Psoas muscle (tissue), 7 donors: ENCODE measurements at regions not wholly inside any gene's neighbourhood (a gene's known extent, or its start where the extent isn't known, plus 50 kb on each side); places are given as distances from the start of the nearest gene placed in this dataset.

Source experiments
- ATAC-seq, 4 donors: fragments of 200-7000 bp; cut with Tn5 transposase; one replicate each; pipeline ENCODE4 v1.9.1; 2020; ENCODE audit warnings: moderate library complexity in 3 of 4, mild to moderate bottlenecking in 2 of 4
- DNase-seq, 2 donors: peaks; one replicate each; pipeline ENCODE4 v3.0.0-alpha.2; 2020
- H3K27ac ChIP-seq: fragments of 200-600 bp; one replicate; pipeline ENCODE4 v1.8.0; 2022
- H3K27me3 ChIP-seq, 3 donors: fragments of 200-600 bp in 1 of 3; one replicate each; pipeline versions ENCODE4 v1.6.1 to v1.8.0; 2013 to 2022; ENCODE audit warnings: low read length in 2 of 3, mild to moderate bottlenecking in 2 of 3, moderate library complexity in 1 of 3; ENCODE audit not compliant: insufficient read depth in 3 of 3
- H3K36me3 ChIP-seq, 2 donors: fragments of 200-600 bp in 1 of 2; one replicate each; pipeline versions ENCODE4 v1.6.1 to v1.8.0; 2013 to 2022; ENCODE audit warnings: low read depth in 1 of 2, mild to moderate bottlenecking in 1 of 2, moderate library complexity in 1 of 2; ENCODE audit not compliant: insufficient read depth in 1 of 2
- H3K4me1 ChIP-seq: fragments of 200-600 bp; one replicate; pipeline ENCODE4 v1.8.0; 2022
- H3K4me3 ChIP-seq: fragments of 200-600 bp; one replicate; pipeline ENCODE4 v1.8.0; 2022; ENCODE audit warnings: mild to moderate bottlenecking
- H3K9me3 ChIP-seq: fragments of 200-600 bp; one replicate; pipeline ENCODE4 v1.8.0; 2022
- WGBS, 3 donors: extraction: QIAGEN DNeasy Blood & Tissue Kit; methylation state at CpG; one replicate each; pipeline versions ENCODE4 v1.1.6 to v1.1.7; 2013; 5-methylcytosine and 5-hydroxymethylcytosine counted together
- intact Hi-C, 2 donors: fragments of 100-400 bp; cut with DNase I; formaldehyde crosslinking; loops; one replicate each; pipeline versions ENCODE4 v1.11.0 to v1.14.2; 2022
- TF ChIP-seq, protein P1 (sequence below): fragments of 200-600 bp; IDR thresholded peaks from one replicate; pipeline ENCODE4 v1.8.0; 2022; ENCODE audit warnings: antibody characterized with exemption
- donor health status: healthy with polysubstance abuse.
- donor health status: DM: no; HTN: no; CAD: no; lungs with moderate emphysema.
- donor health status: Bipolar disorder and iron deficiency.
- donor health status: healthy.
- donor health status: DM: yes; HTN: yes; CAD: no.
- donor health status: DM: no; HTN: no; CAD: no.
- donor health status: DM: yes; HTN: yes; CAD: no.

DNA sequence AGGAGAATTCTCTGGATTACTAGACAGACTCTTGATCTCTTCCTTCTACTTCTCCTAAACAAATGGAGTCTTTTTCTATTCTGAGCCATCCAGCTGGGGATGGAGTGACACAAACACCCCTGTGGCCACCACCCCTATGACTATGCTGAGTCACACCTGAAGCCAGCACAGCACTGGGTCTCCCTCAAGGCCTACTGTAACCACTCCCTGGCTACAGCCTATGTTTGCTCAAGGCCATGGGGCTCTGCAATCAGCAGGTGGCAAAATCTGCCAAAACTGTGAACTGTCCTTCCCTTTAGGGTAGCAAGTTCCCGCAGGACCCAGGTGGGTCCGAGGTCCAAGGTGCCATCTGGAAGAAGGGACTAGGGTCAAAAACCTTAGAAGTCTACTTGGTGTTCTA, 132.3 kb downstream of the TINAG start:
- H3K27ac ChIP-seq, result no peak overlapping the region
- TF ChIP-seq, protein P1, sequence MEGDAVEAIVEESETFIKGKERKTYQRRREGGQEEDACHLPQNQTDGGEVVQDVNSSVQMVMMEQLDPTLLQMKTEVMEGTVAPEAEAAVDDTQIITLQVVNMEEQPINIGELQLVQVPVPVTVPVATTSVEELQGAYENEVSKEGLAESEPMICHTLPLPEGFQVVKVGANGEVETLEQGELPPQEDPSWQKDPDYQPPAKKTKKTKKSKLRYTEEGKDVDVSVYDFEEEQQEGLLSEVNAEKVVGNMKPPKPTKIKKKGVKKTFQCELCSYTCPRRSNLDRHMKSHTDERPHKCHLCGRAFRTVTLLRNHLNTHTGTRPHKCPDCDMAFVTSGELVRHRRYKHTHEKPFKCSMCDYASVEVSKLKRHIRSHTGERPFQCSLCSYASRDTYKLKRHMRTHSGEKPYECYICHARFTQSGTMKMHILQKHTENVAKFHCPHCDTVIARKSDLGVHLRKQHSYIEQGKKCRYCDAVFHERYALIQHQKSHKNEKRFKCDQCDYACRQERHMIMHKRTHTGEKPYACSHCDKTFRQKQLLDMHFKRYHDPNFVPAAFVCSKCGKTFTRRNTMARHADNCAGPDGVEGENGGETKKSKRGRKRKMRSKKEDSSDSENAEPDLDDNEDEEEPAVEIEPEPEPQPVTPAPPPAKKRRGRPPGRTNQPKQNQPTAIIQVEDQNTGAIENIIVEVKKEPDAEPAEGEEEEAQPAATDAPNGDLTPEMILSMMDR, result no peak
- H3K9me3 ChIP-seq, result no peaks in the 10 kb centered on the region
- DNase-seq (no peak), ATAC-seq (no peak)
- 96 to 100% (median 98%) methylated on average over 2 of the region's 2 CpGs for WGBS, 3 donors
- H3K36me3 ChIP-seq, result no peaks in the 10 kb centered on the region
- H3K27me3 ChIP-seq, result no peaks in the 10 kb centered on the region
- intact Hi-C loops, result no loop called here
- no peaks in the 10 kb centered on the region for H3K4me1 ChIP-seq
- H3K4me3 ChIP-seq, result no peak overlapping the region

DNA sequence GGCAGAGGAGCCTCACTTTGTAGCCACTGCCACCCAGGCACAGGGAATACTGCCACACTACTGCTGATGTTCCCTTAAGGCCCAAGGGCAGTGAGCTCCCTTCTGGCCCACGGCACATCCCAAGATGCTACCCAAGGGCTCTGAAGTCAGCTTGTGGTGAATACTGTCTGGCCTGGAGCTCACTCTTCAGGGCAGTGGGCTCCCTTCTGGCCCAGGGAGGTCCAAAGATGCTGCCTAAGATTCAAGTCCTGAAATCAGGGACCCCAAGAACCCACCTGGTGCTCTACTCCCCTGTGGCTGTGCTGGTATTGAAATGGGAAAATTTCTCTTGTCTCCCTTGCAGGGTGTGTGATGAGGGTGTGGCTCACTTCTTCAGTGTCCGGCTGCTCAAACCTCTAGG, 132.8 kb downstream of the TINAG start:
- Histone ChIP-seq H3K36me3 (no peaks in the 10 kb centered on the region), H3K4me3 (no peak overlapping the region), H3K27me3 (no peaks in the 10 kb centered on the region), H3K27ac (no peak overlapping the region), H3K4me1 (no peaks in the 10 kb centered on the region), H3K9me3 (no peaks in the 10 kb centered on the region)
- 80 to 100% (median 89%) methylated on average over 2 of the region's 2 CpGs for WGBS, 3 donors
- no peak for ATAC-seq
- intact Hi-C loops, result no loop called here
- TF ChIP-seq, protein P1, result no peak
- peak; percentile 4 to 7 for DNase-seq

DNA sequence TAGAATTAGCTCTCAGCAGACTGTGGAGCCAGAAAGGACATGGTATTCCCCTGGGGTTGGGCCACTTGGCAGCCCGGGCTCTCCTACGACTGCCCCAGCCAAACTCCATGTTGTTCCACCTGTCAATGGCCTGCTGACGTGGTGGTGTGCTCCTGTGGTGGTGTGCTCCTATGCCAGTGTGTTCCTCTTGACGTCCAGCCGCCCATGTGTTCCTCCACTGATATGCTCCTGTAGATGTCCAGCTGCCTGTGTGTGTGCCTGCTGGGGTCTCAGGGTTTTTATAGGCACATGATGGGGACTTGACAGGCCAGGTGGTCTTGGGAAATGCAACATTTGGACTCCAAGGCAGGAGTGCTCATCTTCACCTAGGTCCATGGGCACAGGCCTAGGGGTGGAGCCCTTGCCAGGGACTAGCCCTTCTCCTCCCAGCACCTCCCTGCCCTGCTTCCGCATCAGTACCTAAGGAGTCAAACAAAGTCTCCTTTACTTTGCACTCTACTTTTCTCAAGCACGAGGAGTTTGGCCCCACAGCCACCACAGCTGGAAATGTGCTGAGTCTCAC, 133.5 kb downstream of the TINAG start:
- H3K27ac ChIP-seq, result no peak overlapping the region
- 61 to 75% (median 70%) methylated on average over 7 of the region's 7 CpGs for WGBS, 3 donors
- H3K36me3 ChIP-seq, result no peaks in the 10 kb centered on the region
- H3K4me3 ChIP-seq, result no peak overlapping the region
- DNase-seq (peak in 1 of 2 donors; percentile 15), ATAC-seq (no peak)
- no peaks in the 10 kb centered on the region for H3K9me3 ChIP-seq
- H3K4me1 ChIP-seq, result no peaks in the 10 kb centered on the region
- TF ChIP-seq, protein P1, result no peak
- no peaks in the 10 kb centered on the region for H3K27me3 ChIP-seq
- intact Hi-C loops, result no loop called here

DNA sequence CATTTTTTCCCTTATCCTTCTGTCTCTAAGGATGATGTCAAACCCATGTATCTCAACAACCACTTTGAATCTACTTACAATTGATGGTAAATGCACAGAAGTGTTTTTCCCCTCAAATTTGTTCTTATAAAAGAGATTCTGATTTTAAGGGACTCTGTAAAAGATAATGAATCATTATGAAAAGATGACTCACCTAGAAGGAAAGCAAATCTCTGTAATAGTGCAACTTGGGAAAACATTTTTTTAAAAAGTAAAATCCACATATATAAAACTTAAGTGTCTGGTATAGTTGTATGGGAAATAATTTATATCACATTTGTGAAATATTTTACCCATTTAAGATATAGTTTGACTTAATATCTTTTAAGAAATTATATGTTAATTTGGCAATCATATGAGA, 137.0 kb downstream of the TINAG start:
- Histone ChIP-seq H3K4me1 (no peaks in the 10 kb centered on the region), H3K9me3 (no peaks in the 10 kb centered on the region), H3K36me3 (no peaks in the 10 kb centered on the region), H3K27me3 (no peaks in the 10 kb centered on the region), H3K27ac (no peak overlapping the region), H3K4me3 (no peak overlapping the region)
- no peak for DNase-seq
- intact Hi-C loops, result no loop called here
- TF ChIP-seq, protein P1, result no peak
- no peak for ATAC-seq

DNA sequence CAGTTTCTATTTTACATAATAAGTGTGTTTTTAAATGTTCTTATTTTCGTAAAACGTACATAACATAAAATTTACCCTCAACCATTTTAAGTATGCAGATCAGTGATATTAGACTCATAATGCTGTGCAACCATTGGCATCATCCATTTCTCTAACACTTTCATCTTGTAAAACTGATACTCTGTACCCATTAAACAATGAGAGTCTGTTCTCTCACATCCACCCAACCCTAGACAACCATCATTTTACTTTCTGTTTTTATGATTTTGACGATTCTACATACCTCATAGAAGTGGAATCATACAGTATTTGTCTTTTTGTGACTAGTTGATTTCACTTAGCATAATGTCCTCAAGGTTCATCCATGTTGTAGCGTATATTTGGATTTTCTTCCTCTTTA, 140.4 kb downstream of the TINAG start:
- Histone ChIP-seq H3K27me3 (no peaks in the 10 kb centered on the region), H3K9me3 (no peaks in the 10 kb centered on the region), H3K27ac (no peak overlapping the region), H3K36me3 (no peaks in the 10 kb centered on the region), H3K4me1 (no peaks in the 10 kb centered on the region), H3K4me3 (no peak overlapping the region)
- ATAC-seq (no peak), DNase-seq (no peak)
- WGBS, 3 donors, result 78 to 88% (median 84%) methylated on average over 4 of the region's 4 CpGs
- intact Hi-C loops, result no loop called here
- TF ChIP-seq, protein P1, result no peak
